BE2C (cell line): ENCODE measurements at regions not wholly inside any gene's neighbourhood (a gene's known extent, or its start where the extent isn't known, plus 50 kb on each side); places are given as distances from the start of the nearest gene placed in this dataset.

Source experiments
- DNase-seq: peaks from one replicate; pipeline ENCODE4 v3.0.0-alpha.2; 2020
- H3K27me3 ChIP-seq: fragments of 250-450 bp; sonication (Bioruptor Pico); 2 replicates; pipeline ENCODE4 v1.5.1; 2020; ENCODE audit warnings: mild to moderate bottlenecking
- H3K36me3 ChIP-seq: fragments of 250-450 bp; sonication (Bioruptor Pico); 2 replicates; pipeline ENCODE4 v1.5.1; 2020; ENCODE audit warnings: mild to moderate bottlenecking
- H3K4me1 ChIP-seq: fragments of 250-450 bp; sonication (Bioruptor Pico); 2 replicates; pipeline ENCODE4 v1.5.1; 2020
- H3K4me3 ChIP-seq: 2 replicates; pipeline ENCODE4 v1.5.1; 2011; ENCODE audit warnings: low read depth, low read length
- H3K9me3 ChIP-seq: fragments of 250-450 bp; sonication (Bioruptor Pico); 2 replicates; pipeline ENCODE4 v1.5.1; 2020
- TF ChIP-seq, protein P1 (sequence below): IDR thresholded peaks from 2 replicates; pipeline ENCODE4 v1.5.1; 2012; ENCODE audit warnings: mild to moderate bottlenecking, low read depth, low read length

DNA sequence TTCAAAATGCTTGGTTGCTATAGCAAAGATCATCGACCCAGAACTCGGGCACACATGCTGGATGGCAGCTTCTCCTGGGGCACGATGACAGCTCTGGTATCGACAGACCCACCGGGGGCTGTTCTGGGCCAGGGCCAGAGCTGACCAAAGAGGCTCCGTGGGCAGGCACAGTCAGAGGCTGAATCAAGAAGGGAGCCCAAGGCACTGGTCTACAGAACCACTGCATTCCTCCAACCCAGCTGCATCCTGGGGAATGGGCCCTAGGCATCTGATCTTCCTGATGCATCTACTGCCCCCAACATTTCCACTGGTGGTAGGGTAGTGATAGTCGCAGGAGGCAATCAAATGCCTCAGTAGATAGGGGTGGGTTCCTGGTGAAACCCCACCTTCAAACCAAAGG, 470.3 kb downstream of the TBC1D22A start:
- no peaks in the 10 kb centered on the region for H3K36me3 ChIP-seq
- no peak for DNase-seq
- H3K4me3 ChIP-seq, result no peak overlapping the region
- H3K9me3 ChIP-seq, result no peaks in the 10 kb centered on the region
- no peaks in the 10 kb centered on the region for H3K27me3 ChIP-seq
- no peaks in the 10 kb centered on the region for H3K4me1 ChIP-seq
- TF ChIP-seq, protein P1, sequence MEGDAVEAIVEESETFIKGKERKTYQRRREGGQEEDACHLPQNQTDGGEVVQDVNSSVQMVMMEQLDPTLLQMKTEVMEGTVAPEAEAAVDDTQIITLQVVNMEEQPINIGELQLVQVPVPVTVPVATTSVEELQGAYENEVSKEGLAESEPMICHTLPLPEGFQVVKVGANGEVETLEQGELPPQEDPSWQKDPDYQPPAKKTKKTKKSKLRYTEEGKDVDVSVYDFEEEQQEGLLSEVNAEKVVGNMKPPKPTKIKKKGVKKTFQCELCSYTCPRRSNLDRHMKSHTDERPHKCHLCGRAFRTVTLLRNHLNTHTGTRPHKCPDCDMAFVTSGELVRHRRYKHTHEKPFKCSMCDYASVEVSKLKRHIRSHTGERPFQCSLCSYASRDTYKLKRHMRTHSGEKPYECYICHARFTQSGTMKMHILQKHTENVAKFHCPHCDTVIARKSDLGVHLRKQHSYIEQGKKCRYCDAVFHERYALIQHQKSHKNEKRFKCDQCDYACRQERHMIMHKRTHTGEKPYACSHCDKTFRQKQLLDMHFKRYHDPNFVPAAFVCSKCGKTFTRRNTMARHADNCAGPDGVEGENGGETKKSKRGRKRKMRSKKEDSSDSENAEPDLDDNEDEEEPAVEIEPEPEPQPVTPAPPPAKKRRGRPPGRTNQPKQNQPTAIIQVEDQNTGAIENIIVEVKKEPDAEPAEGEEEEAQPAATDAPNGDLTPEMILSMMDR, result no peak

DNA sequence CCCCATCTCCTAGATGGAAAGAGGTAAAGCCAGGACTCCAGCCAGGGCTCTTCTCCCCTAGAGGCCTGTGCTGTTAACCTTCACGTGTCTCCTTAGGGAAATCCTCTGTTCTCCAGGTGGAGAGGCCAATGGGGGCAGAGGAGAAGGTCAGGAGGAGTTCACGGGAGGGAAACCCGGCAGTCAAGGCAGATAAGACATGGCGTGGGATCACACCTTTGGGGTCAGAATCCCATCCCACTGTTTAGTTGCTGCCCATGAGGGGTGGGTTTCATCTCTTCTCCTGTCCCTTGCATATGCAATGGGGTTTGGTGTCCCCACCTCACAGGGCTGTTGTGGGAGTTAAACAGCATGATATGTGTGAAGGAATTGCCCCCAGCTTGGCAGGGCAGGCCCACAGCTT, 469.7 kb downstream of the TBC1D22A start:
- H3K9me3 ChIP-seq, result no peaks in the 10 kb centered on the region

DNA sequence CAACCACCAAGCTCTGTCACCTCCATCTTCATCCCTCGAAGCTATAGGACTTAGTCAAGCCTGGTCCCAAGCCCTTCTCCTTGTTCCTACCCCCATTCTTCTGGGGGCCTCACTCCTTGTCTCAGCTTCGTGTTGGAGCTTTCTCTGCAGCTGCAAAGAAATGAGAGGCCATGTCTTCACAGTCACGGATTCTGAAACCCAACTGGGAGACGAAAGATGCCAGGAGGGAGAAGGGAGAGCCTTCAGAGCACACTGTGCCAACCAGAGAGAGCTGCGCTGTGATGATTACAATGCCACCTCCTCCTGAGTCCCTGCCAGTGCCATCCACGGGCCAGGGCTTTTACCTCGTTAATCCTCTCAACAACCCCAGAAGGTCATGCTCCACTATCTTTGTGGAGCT, 469.3 kb downstream of the TBC1D22A start:
- DNase-seq, result no peak
- no peaks in the 10 kb centered on the region for H3K4me1 ChIP-seq
- no peaks in the 10 kb centered on the region for H3K9me3 ChIP-seq
- H3K27me3 ChIP-seq, result no peaks in the 10 kb centered on the region
- H3K36me3 ChIP-seq, result no peaks in the 10 kb centered on the region
- TF ChIP-seq, protein P1, result no peak
- H3K4me3 ChIP-seq, result no peak overlapping the region

More for the DNA sequence above, 469.7 kb downstream of the TBC1D22A start:
- H3K27me3 ChIP-seq, result no peaks in the 10 kb centered on the region
- no peak overlapping the region for H3K4me3 ChIP-seq
- no peak for DNase-seq
- TF ChIP-seq, protein P1, result no peak
- no peaks in the 10 kb centered on the region for H3K36me3 ChIP-seq
- H3K4me1 ChIP-seq, result no peaks in the 10 kb centered on the region

DNA sequence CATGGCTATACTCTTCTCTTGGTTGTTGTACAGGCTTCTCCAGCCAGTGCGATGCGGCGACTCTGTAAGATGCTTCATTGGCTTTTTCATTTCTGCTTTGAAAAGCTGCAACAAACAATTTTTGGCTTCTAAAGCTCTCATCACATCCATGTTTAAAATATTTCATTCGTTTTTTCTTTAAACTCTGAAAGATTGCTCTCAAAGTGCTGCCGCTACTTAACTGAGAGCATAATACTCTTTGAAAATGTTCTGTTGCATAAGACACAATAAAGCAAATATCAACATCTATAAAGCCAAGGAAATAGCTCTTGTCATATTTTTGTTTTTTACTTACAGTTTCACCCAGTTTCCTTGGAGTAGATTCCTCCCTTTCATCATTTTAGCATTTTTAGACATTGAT, 468.3 kb downstream of the TBC1D22A start:
- no peaks in the 10 kb centered on the region for H3K27me3 ChIP-seq
- no peak for DNase-seq
- H3K36me3 ChIP-seq, result no peaks in the 10 kb centered on the region
- H3K4me1 ChIP-seq, result no peaks in the 10 kb centered on the region
- H3K9me3 ChIP-seq, result no peaks in the 10 kb centered on the region
- H3K4me3 ChIP-seq, result no peak overlapping the region
- TF ChIP-seq, protein P1, result no peak

DNA sequence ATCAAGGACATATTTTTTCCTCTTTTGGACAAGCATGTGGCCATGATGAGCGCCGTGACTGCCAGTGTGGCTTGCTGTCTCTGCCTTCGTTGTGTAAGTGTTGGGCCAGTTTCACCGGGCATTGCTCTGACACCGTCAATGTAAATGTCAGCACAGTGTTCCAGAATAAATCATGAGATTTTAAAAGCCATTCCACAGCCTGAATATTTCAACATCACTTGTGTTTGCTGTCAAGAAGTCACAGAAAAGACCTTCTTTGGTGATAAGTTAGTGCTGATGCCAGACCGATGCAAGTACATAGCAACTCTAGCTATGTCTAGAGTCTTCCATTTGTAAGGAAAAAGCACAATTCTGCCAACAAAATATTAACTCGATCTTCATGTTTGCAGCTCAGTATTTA, 467.8 kb downstream of the TBC1D22A start:
- no peak for DNase-seq
- TF ChIP-seq, protein P1, result no peak
- no peaks in the 10 kb centered on the region for H3K36me3 ChIP-seq
- no peaks in the 10 kb centered on the region for H3K27me3 ChIP-seq
- H3K4me3 ChIP-seq, result no peak overlapping the region
- no peaks in the 10 kb centered on the region for H3K9me3 ChIP-seq
- no peaks in the 10 kb centered on the region for H3K4me1 ChIP-seq

DNA sequence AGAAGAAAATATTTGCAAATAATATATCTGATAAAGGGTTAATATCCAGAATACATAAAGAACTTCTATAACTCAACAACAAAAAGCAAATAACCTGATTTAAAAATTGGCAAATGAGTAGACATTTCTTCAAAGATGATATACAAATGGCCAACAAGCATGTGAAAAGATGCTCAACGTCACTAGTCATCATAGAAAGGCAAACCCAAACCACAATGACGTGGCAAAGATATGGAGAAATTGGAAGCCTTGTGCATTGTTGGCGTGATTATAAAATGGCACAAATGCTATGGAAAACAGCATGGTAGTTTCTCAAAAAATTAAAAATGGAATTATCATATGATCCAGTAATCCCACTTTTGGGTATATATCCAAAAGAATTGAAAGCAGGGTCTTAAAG, 466.3 kb downstream of the TBC1D22A start:
- Histone ChIP-seq H3K9me3 (no peaks in the 10 kb centered on the region), H3K27me3 (no peaks in the 10 kb centered on the region), H3K4me1 (no peaks in the 10 kb centered on the region), H3K36me3 (no peaks in the 10 kb centered on the region), H3K4me3 (no peak overlapping the region)
- DNase-seq, result no peak
- TF ChIP-seq, protein P1, result no peak
